ENCODE measurements at regions not wholly inside any gene's neighbourhood (a gene's known extent, or its start where the extent isn't known, plus 50 kb on each side); places are given as distances from the start of the nearest gene placed in this dataset.

GRCh38 chr1:24987875-24988557, 57.9 kb upstream of the RUNX3 start:
- CTCF ChIA-PET: interaction anchor here (0.6 to 2.1 kb wide), 6 partner anchors 14 to 140 kb away, joined by 3 to 11 read pairs (median 4); no protein-coding TSS in a partner anchor
- Mint-ChIP-seq H3K4me3 (peak overlapping the region; percentile 61), H3K9me3 (peaks cover 4% of the 10 kb centered on the region), H3K27ac (peak overlapping the region; percentile 85), H3K4me1 (peaks cover 34% of the 10 kb centered on the region), H3K27me3 (no peaks in the 10 kb centered on the region), H3K36me3 (ENCODE audit: low read depth) (no peaks in the 10 kb centered on the region)
- peak; percentile 92 for ATAC-seq (ENCODE audit: low read depth)
- POLR2A ChIA-PET: interaction anchor here (0.6 to 3.8 kb wide), 21 partner anchors 9 to 259 kb away, joined by 3 to 24 read pairs (median 4); partner anchors contain the start of genes RSRP1 and RUNX3
- intact Hi-C loops (cut with micrococcal nuclease): loop anchor here (1.0 kb wide), 3 partner anchors 23 to 44 kb away; no protein-coding TSS in a partner anchor
- no peak for TF ChIP-seq CTCF (IDR thresholded peaks at IDR 0.05)
- DNase-seq: no peak

- Mint-ChIP-seq H3K36me3 (ENCODE audit: low read depth) (no peaks in the 10 kb centered on the region), H3K27me3 (no peaks in the 10 kb centered on the region), H3K9me3 (peaks cover 4% of the 10 kb centered on the region), H3K27ac (peak overlapping the region; percentile 85), H3K4me3 (no peak overlapping the region), H3K4me1 (peaks cover 29% of the 10 kb centered on the region)
- DNase-seq (no peak), ATAC-seq (ENCODE audit: low read depth) (no peak)
- TF ChIP-seq CTCF (IDR thresholded peaks at IDR 0.05): no peak
- ChIA-PET CTCF (interaction anchor here (0.6 to 2.1 kb wide), 6 partner anchors 13 to 139 kb away, joined by 3 to 11 read pairs (median 4); no protein-coding TSS in a partner anchor), POLR2A (interaction anchor here (0.6 to 3.8 kb wide), 16 partner anchors 12 to 59 kb away, joined by 3 to 24 read pairs (median 4); partner anchors contain the start of gene RUNX3)
- intact Hi-C loops (cut with micrococcal nuclease): no loop called here
Observed at GRCh38 chr1:24987424-24987823, 57.3 kb upstream of the RUNX3 start.

- ChIA-PET CTCF (interaction anchor here (2.1 kb wide), 1 partner anchor 54 kb away, joined by 5 read pairs; no protein-coding TSS in a partner anchor), POLR2A (interaction anchor here (1.3 to 3.8 kb wide), 5 partner anchors 13 to 52 kb away, joined by 3 to 24 read pairs (median 5); no protein-coding TSS in a partner anchor)
- Mint-ChIP-seq H3K4me3 (no peak overlapping the region), H3K9me3 (peaks cover 4% of the 10 kb centered on the region), H3K4me1 (peaks cover 24% of the 10 kb centered on the region), H3K36me3 (ENCODE audit: low read depth) (no peaks in the 10 kb centered on the region), H3K27me3 (no peaks in the 10 kb centered on the region), H3K27ac (no peak overlapping the region)
- ATAC-seq (ENCODE audit: low read depth): no peak
- no peak for DNase-seq
- no peak for TF ChIP-seq CTCF (IDR thresholded peaks at IDR 0.05)
- intact Hi-C loops (cut with micrococcal nuclease): no loop called here
Observed at GRCh38 chr1:24986372-24986965, 56.4 kb upstream of the RUNX3 start.

GRCh38 chr1:24985737-24986136, 55.7 kb upstream of the RUNX3 start:
- intact Hi-C loops (cut with micrococcal nuclease): no loop called here
- CTCF ChIA-PET: no interaction called here
- no peak overlapping the region for H3K4me3 Mint-ChIP-seq
- H3K27ac Mint-ChIP-seq: no peak overlapping the region
- peaks cover 22% of the 10 kb centered on the region for H3K4me1 Mint-ChIP-seq
- no peaks in the 10 kb centered on the region for H3K27me3 Mint-ChIP-seq
- no peak for DNase-seq
- no peak for TF ChIP-seq CTCF (IDR thresholded peaks at IDR 0.05)
- POLR2A ChIA-PET: interaction anchor here (3.8 kb wide), 1 partner anchor 47 kb away, joined by 24 read pairs; no protein-coding TSS in a partner anchor
- no peaks in the 10 kb centered on the region for H3K36me3 Mint-ChIP-seq (ENCODE audit: low read depth)
- no peak for ATAC-seq (ENCODE audit: low read depth)
- peaks cover 4% of the 10 kb centered on the region for H3K9me3 Mint-ChIP-seq

All from activated B cell treated with CpG ODN at 0.5 μM for 24 hours (primary cell).